Left ventricle myocardium superior (tissue), 1 donor: ENCODE measurements at regions not wholly inside any gene's neighbourhood (a gene's known extent, or its start where the extent isn't known, plus 50 kb on each side); places are given as distances from the start of the nearest gene placed in this dataset.
"Not testable (repeated sequence)": the region's sequence is repeated elsewhere in the genome, so short reads cannot be mapped to it uniquely, and the experiment has no call there.

Experiments used
- ATAC-seq: fragments of 200-7000 bp; cut with Tn5 transposase; one replicate; pipeline ENCODE4 v1.9.1; 2020; ENCODE audit warnings: mild to moderate bottlenecking, moderate library complexity
- DNase-seq: peaks from one replicate; pipeline ENCODE4 v3.0.0-alpha.2; 2020
- intact Hi-C: fragments of 100-400 bp; cut with micrococcal nuclease; formaldehyde crosslinking; loops from one replicate; pipeline ENCODE4 v1.11.0; 2022
- donor health status: DM: no; HTN: yes; CAD: no; lungs with severe emphysema.

DNA sequence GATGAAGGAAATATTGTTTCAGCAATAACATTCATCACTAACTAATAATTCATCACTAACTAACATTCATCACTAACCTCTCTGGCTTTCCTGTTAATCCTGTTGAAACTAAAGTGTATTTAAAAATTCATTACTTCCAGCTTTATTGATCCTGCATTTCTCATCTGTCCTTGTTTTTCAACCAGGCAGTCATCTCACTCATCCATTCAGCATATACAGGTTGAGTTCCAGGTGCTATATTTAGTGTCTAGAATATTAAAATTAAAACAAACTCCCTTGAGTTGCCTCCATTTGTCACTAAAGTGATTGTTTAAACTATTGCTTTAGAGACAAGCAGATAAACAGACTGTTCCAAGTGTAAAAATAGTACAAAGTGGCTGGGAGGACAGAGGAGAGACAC, 58.1 kb downstream of the ATXN7L3B start:
- ATAC-seq = no peak
- no peak for DNase-seq
- intact Hi-C loops = no loop called here

DNA sequence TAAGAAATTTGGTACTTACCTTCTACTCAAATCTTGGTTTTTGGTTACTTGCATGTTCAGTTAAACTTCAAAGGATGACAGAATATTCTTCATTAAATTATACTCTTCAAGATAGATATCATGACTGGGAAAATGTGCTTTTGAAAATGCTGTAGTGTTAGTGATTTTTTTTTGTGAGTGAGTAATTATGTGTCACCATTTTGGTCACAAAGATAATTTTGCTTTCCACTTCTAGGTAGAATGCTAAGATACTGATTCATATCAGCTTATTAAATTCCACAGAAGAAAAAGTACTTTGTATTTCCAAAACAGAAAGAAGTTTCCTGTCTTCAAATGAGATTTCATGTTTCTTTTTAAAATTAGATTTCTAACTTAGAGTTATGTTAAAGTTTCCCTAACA, 61.2 kb downstream of the ATXN7L3B start:
- no peak for DNase-seq
- ATAC-seq = no peak
- intact Hi-C loops = no loop called here

DNA sequence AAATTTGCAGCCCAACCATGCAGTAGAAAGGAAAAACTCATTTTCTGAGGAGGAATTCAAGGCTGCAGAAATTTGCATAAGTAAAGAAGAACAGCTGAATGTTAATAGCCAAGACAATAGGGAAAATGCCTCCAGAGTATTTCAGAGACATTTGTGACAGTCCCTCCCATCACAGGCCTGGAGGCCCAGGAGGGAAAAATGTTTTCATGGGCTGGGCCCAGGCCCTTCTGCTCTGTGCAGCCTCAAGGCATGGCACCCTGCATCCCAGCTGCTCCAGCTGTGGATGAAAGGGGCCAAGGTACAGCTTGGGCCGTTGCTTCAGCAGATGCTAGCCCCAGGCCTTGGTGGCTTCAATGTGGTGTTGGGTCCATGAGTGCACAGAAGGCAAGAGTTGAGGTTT, 62.3 kb downstream of the ATXN7L3B start:
- ATAC-seq (no peak), DNase-seq (no peak)
- intact Hi-C loops = no loop called here

DNA sequence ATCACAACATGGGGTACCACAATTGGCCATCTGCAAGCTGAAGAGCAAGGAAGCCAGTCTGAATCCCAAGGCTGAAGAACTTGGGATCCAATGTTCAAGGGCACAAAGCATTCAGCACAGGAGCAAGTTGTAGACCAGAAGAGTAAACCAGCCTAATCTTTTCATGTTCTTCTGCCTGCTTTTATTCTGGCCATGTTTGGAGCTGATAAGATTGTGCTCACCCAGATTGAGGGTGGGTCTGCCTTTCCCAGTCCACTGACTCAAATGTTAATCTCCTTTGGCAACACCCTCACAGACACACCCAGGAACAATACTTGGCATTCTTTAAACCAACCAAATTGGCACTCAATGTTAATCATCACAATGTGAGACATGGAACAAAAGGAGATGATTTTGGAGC, 63.2 kb downstream of the ATXN7L3B start:
- ATAC-seq, intact Hi-C loops, DNase-seq: not testable (repeated sequence)

GRCh38 chr12:74602881-74603672, 65.4 kb downstream of the ATXN7L3B start:
- DNase-seq = no peak
- no peak for ATAC-seq
- intact Hi-C loops = no loop called here

GRCh38 chr12:74608231-74608775, 70.7 kb downstream of the ATXN7L3B start:
- ATAC-seq (no peak), DNase-seq (no peak)
- intact Hi-C loops = no loop called here

DNA sequence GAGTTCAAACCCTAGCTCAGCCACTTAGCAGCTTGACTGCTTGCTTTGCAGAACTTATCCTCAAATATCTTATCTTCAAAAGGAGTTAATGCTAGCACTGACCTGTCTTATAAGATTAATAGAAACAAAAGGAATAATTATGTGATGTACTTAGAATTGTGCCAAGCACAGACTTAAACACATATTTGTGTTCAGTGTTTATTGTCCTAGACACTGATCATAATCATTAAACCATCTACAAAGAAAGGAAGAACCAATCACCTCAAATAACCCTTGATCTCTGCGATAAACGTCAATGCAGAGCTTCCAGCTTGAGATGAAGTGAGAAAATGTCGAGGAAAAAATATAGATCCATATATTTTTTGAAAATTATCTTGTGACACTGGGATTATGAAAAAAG, 73.1 kb downstream of the ATXN7L3B start:
- ATAC-seq (no peak), DNase-seq (no peak)
- intact Hi-C loops = no loop called here

GRCh38 chr12:74614426-74614825, 76.8 kb downstream of the ATXN7L3B start:
- DNase-seq (no peak), ATAC-seq (no peak)
- intact Hi-C loops = no loop called here

- no peak for ATAC-seq
- intact Hi-C loops = no loop called here
- DNase-seq = no peak
Measured at GRCh38 chr12:74619084-74619483, 81.4 kb downstream of the ATXN7L3B start.

GRCh38 chr12:74619884-74620283, 82.2 kb downstream of the ATXN7L3B start:
- ATAC-seq = no peak
- DNase-seq = no peak
- intact Hi-C loops = no loop called here

DNA sequence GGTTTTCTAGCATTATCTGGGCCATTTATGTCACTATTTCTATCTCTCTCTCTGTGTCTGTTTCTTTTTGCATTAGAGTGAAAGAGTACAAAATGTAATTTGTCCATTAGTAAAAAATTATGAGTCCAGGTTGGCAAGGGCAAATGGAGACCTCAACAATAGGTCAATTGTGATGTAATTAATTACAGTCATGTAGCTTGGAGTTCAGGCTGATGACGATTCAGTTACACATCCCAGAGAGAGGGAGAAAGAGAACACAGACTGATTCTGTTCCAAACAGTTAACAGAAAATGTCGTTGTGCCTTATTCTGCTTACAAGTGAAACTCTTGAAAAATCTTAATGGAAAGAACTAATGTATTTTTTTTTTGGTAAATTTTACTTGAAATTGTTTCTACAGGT, 83.3 kb downstream of the ATXN7L3B start:
- ATAC-seq (no peak), DNase-seq (no peak)
- intact Hi-C loops = no loop called here

DNA sequence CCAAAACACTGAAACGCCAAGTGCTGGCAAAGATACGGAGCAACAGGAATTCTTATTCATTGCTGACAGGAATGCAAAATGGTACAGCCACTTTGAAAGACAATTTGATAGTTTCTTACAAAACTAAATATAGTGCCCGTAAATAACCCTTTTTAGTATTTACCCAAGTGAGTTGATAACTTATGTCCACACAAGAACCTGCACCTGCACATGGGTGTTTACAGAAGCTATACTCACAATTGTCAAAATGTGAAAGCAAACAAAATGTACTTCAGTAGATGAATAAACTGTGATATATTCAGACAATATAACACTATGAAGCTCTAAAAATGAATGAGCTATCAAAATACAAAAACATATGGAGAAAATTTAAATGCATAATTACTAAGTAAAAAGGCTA, 86.6 kb downstream of the ATXN7L3B start:
- DNase-seq = no peak
- ATAC-seq = no peak
- intact Hi-C loops = no loop called here

DNA sequence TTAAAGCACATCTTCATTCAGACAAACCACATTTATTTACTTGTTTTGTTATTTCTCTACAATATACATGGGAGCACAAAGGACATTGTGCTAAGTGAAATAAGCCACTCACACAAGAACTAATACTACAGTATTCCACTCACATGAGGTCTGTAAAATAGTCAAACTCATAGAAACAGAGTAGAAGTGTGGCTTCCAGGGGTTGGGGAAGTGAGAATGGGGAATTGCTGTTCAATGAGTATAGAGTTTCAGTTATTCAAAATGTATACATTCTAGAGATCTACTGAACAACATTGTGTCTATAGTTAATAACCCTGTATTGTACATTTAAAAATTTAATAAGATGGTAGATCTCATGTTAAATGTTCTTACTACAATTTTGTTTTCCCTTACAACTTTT, 88.8 kb downstream of the ATXN7L3B start:
- intact Hi-C loops = no loop called here
- no peak for ATAC-seq
- no peak for DNase-seq

- intact Hi-C loops = no loop called here
- no peak for DNase-seq
- no peak for ATAC-seq
Measured at GRCh38 chr12:74641262-74641661, 103.6 kb downstream of the ATXN7L3B start.

GRCh38 chr12:74641694-74642093, 104.1 kb downstream of the ATXN7L3B start:
- DNase-seq = no peak
- intact Hi-C loops = no loop called here
- no peak for ATAC-seq

GRCh38 chr12:74644681-74645080, 107.0 kb downstream of the ATXN7L3B start:
- intact Hi-C loops = no loop called here
- no peak for ATAC-seq
- no peak for DNase-seq

DNA sequence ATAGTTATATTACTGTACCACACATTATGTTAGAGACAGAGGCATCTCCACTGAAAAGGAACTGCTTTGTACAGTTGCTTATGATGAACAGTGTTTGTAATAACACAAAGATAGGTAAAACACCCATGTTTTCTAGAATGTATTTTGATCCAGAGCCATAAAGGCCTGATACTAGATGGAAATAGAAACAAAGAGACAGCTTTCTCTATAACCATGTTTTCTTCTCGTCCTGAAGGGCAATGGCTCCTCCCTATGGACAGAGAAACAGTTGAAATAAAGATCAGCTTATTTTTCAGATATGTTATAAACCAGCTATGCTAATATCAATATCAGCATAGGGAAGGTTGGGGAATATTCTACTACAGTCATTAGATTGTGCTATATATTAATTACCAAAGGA, 109.2 kb downstream of the ATXN7L3B start:
- intact Hi-C loops = no loop called here
- ATAC-seq (no peak), DNase-seq (no peak)

DNA sequence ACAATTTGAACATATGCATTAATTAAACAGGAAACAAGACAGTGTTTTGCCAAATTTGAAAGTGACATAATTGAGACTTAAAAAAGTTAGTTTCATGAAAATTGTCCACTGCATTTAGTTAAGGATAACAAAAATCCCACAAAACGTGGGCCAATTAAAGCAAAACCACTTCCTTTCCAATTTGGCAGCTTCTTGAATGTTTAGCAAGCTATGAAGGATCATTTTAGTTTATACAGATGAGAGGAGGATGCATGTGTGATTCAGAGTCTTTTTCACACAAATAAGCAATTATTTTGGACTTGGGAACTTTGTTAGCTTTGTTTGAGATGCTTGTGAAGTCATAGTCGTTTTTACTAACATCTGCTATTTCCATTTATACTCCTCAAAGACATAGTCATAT, 109.6 kb downstream of the ATXN7L3B start:
- DNase-seq (no peak), ATAC-seq (no peak)
- intact Hi-C loops = no loop called here

GRCh38 chr12:74656251-74656650, 118.6 kb downstream of the ATXN7L3B start:
- no peak for DNase-seq
- ATAC-seq = no peak
- intact Hi-C loops = no loop called here

DNA sequence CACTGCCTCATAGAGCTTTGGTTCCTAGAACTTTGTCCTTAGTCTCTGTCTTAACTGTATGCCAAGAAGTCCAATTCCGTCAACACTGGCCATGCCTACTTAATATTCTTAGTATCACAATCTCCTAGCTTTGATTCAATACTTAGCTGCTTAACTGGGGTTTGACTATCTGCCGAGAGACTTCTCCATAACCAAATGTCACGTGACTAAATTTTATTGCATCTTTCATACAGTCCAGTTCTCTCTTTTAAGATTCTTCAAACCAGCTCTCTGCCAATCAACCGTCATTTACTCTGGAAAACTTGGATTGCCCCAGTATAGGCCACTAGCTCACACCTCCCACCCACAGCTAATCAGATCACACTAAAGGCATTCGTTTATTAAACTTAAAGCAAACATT, 122.8 kb downstream of the ATXN7L3B start:
- DNase-seq = no peak
- intact Hi-C loops = no loop called here
- no peak for ATAC-seq

GRCh38 chr12:74663958-74664357, 126.3 kb downstream of the ATXN7L3B start:
- DNase-seq = no peak
- ATAC-seq = no peak
- intact Hi-C loops = no loop called here
